Lower leg skin (tissue), 3 donors: ENCODE measurements at regions not wholly inside any gene's neighbourhood (a gene's known extent, or its start where the extent isn't known, plus 50 kb on each side); places are given as distances from the start of the nearest gene placed in this dataset.

Source experiments
- CTCF ChIP-seq, 3 donors: fragments of 450-650 bp; IDR thresholded peaks; one replicate each; pipeline ENCODE4 v1.5.1; 2016; ENCODE audit warnings: antibody characterized with exemption in 3 of 3, mild to moderate bottlenecking in 3 of 3, moderate library complexity in 2 of 3
- POLR2A ChIP-seq, 2 donors: fragments of 450-650 bp; IDR thresholded peaks; one replicate each; pipeline ENCODE4 v1.6.1; 2016 to 2017; ENCODE audit warnings: antibody characterized with exemption in 2 of 2, mild to moderate bottlenecking in 1 of 2, moderate library complexity in 1 of 2

- TF ChIP-seq POLR2A (IDR thresholded peaks at IDR 0.05): no peak
- no peak for TF ChIP-seq CTCF (IDR thresholded peaks at IDR 0.05)
These were observed 274.8 kb upstream of the SYNCRIP start for GRCh38 chr6:85917522-85917921.
